ENCODE measurements at regions not wholly inside any gene's neighbourhood (a gene's known extent, or its start where the extent isn't known, plus 50 kb on each side); places are given as distances from the start of the nearest gene placed in this dataset.

- 0 out of 2 replicates have a peak, but pooled peaks have one; percentile 2 for TF ChIP-seq RAD21 (IDR thresholded peaks at IDR 0.05; ENCODE audit: insufficient read depth, low read depth, low read length)
- TF ChIP-seq, protein P1, sequence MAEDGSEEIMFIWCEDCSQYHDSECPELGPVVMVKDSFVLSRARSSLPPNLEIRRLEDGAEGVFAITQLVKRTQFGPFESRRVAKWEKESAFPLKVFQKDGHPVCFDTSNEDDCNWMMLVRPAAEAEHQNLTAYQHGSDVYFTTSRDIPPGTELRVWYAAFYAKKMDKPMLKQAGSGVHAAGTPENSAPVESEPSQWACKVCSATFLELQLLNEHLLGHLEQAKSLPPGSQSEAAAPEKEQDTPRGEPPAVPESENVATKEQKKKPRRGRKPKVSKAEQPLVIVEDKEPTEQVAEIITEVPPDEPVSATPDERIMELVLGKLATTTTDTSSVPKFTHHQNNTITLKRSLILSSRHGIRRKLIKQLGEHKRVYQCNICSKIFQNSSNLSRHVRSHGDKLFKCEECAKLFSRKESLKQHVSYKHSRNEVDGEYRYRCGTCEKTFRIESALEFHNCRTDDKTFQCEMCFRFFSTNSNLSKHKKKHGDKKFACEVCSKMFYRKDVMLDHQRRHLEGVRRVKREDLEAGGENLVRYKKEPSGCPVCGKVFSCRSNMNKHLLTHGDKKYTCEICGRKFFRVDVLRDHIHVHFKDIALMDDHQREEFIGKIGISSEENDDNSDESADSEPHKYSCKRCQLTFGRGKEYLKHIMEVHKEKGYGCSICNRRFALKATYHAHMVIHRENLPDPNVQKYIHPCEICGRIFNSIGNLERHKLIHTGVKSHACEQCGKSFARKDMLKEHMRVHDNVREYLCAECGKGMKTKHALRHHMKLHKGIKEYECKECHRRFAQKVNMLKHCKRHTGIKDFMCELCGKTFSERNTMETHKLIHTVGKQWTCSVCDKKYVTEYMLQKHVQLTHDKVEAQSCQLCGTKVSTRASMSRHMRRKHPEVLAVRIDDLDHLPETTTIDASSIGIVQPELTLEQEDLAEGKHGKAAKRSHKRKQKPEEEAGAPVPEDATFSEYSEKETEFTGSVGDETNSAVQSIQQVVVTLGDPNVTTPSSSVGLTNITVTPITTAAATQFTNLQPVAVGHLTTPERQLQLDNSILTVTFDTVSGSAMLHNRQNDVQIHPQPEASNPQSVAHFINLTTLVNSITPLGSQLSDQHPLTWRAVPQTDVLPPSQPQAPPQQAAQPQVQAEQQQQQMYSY (CRISPR knock-in tag; IDR thresholded peaks at IDR 0.05), result no peak
- no peaks in the 10 kb centered on the region for H3K4me1 ChIP-seq (ENCODE audit: control insufficient read depth, insufficient read depth, low read length)
- no peaks in the 10 kb centered on the region for H3K27me3 ChIP-seq (replicated peaks in 1 of 2; ENCODE audit: control insufficient read depth in 2 of 2, insufficient read depth in 2 of 2, low read length in 1 of 2)
- RAD21 ChIA-PET (ENCODE audit: unreplicated experiment), result no interaction called here
- in situ Hi-C loops (cut with MboI) (no loop called here), intact Hi-C loops (cut with micrococcal nuclease; ENCODE audit: unreplicated experiment) (no loop called here)
- no peak overlapping the region for H2AFZ ChIP-seq (ENCODE audit: control insufficient read depth, low read depth, low read length)
- POLR2A ChIA-PET, result no interaction called here
- H3K9me3 ChIP-seq (replicated peaks; ENCODE audit: control insufficient read depth, insufficient read depth, low read length), result no peaks in the 10 kb centered on the region
- H3K4me3 ChIP-seq, result no peak overlapping the region
- DNase-seq (ENCODE audit: low read depth, low spot score) (no peak), FAIRE-seq (no peak), ATAC-seq (no peak)
- H3K79me2 ChIP-seq (ENCODE audit: control insufficient read depth, insufficient read depth, low read length), result no peaks in the 10 kb centered on the region
- H3K9ac ChIP-seq (ENCODE audit: control insufficient read depth, insufficient read depth, low read length), result no peak overlapping the region
- H3K36me3 ChIP-seq (ENCODE audit: control insufficient read depth in 2 of 2, insufficient read depth in 2 of 2, low read length in 1 of 2), result no peaks in the 10 kb centered on the region
- no peak overlapping the region for H3K27ac ChIP-seq (ENCODE audit: control insufficient read depth, insufficient read depth)
- no peak overlapping the region for H3K4me2 ChIP-seq (ENCODE audit: control insufficient read depth, insufficient read depth)
- SMC1A ChIA-PET (ENCODE audit: uncharacterized antibody, unreplicated experiment), result no interaction called here
- no peaks in the 10 kb centered on the region for H4K20me1 ChIP-seq (ENCODE audit: control insufficient read depth, insufficient read depth)
- BruUV-seq (replicated peaks), result no TSS peak
- CTCF ChIA-PET, result no interaction called here
Observed at GRCh38 chr7:91609525-91609924, 271.0 kb downstream of the MTERF1 start.

- FAIRE-seq (no peak), DNase-seq (ENCODE audit: low read depth, low spot score) (no peak), ATAC-seq (no peak)
- BruUV-seq (replicated peaks), result no TSS peak
- no peaks in the 10 kb centered on the region for H3K4me1 ChIP-seq (ENCODE audit: control insufficient read depth, insufficient read depth, low read length)
- ChIA-PET RAD21 (ENCODE audit: unreplicated experiment) (no interaction called here), POLR2A (no interaction called here), CTCF (no interaction called here), SMC1A (ENCODE audit: uncharacterized antibody, unreplicated experiment) (interaction anchor here (0.6 kb wide), 1 partner anchor 346 kb away, joined by 3 read pairs; no protein-coding TSS in a partner anchor)
- 31% methylated on average over 4 of the region's 4 CpGs for WGBS (ENCODE audit: insufficient coverage, insufficient replicate concordance, low lambda C conversion rate, missing lambda C conversion rate)
- no peak overlapping the region for H3K4me2 ChIP-seq (ENCODE audit: control insufficient read depth, insufficient read depth)
- H2AFZ ChIP-seq (ENCODE audit: control insufficient read depth, low read depth, low read length), result no peak overlapping the region
- no peak overlapping the region for H3K27ac ChIP-seq (ENCODE audit: control insufficient read depth, insufficient read depth)
- in situ Hi-C loops (cut with MboI) (no loop called here), intact Hi-C loops (cut with micrococcal nuclease; ENCODE audit: unreplicated experiment) (no loop called here)
- H3K79me2 ChIP-seq (ENCODE audit: control insufficient read depth, insufficient read depth, low read length), result no peaks in the 10 kb centered on the region
- no peaks in the 10 kb centered on the region for H3K36me3 ChIP-seq (ENCODE audit: control insufficient read depth in 2 of 2, insufficient read depth in 2 of 2, low read length in 1 of 2)
- no peak overlapping the region for H3K4me3 ChIP-seq
- no peaks in the 10 kb centered on the region for H3K27me3 ChIP-seq (replicated peaks in 1 of 2; ENCODE audit: control insufficient read depth in 2 of 2, insufficient read depth in 2 of 2, low read length in 1 of 2)
- H4K20me1 ChIP-seq (ENCODE audit: control insufficient read depth, insufficient read depth), result no peaks in the 10 kb centered on the region
- TF ChIP-seq NR2F1 (conservative IDR thresholded peaks at IDR 0.05) (no peak), TCF3 (IDR thresholded peaks at IDR 0.05; ENCODE audit: borderline replicate concordance, insufficient read depth, low read depth, low read length) (no peak), IKZF1 (conservative IDR thresholded peaks at IDR 0.05) (no peak), CBFB (IDR thresholded peaks at IDR 0.05; ENCODE audit: low read depth) (no peak)
- no peak overlapping the region for H3K9ac ChIP-seq (ENCODE audit: control insufficient read depth, insufficient read depth, low read length)
- H3K9me3 ChIP-seq (replicated peaks; ENCODE audit: control insufficient read depth, insufficient read depth, low read length), result no peaks in the 10 kb centered on the region
Observed at GRCh38 chr7:91614431-91614830, 266.1 kb downstream of the MTERF1 start.
